DND-41 (cell line): ENCODE measurements at regions not wholly inside any gene's neighbourhood (a gene's known extent, or its start where the extent isn't known, plus 50 kb on each side); places are given as distances from the start of the nearest gene placed in this dataset.

Source experiments
- EZH2 ChIP-seq: IDR thresholded peaks from 3 replicates; pipeline ENCODE4 v1.6.1; 2012; ENCODE audit warnings: borderline replicate concordance, low read depth, mild to moderate bottlenecking, moderate library complexity, low read length, inconsistent platforms; ENCODE audit not compliant: severe bottlenecking
- TF ChIP-seq, protein P1 (sequence below): IDR thresholded peaks from 2 replicates; pipeline ENCODE4 v1.5.1; 2012; ENCODE audit warnings: borderline replicate concordance, low read length, moderate library complexity, mild to moderate bottlenecking; ENCODE audit not compliant: poor library complexity, severe bottlenecking; ENCODE audit errors: extremely low read depth

DNA sequence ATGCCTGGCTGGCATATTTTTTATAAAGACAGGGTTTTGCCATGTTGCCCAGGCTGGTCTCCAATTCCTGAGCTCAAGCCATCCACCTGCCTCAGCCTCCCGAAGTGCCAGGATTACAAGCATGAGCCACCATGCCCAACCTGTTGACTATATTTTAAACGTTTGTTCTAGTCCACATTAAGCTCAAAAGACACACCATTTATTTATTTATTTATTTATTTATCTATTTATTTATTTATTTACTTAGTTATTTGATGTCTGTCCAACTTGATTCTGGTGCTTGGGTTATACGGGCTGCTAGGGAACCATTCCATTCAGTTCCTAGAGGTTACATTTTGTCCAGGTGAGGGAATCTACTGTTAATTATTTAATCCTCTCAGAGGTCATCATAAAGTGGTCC is 98.1 kb upstream of the ADGRL4 start:
- TF ChIP-seq, protein P1, sequence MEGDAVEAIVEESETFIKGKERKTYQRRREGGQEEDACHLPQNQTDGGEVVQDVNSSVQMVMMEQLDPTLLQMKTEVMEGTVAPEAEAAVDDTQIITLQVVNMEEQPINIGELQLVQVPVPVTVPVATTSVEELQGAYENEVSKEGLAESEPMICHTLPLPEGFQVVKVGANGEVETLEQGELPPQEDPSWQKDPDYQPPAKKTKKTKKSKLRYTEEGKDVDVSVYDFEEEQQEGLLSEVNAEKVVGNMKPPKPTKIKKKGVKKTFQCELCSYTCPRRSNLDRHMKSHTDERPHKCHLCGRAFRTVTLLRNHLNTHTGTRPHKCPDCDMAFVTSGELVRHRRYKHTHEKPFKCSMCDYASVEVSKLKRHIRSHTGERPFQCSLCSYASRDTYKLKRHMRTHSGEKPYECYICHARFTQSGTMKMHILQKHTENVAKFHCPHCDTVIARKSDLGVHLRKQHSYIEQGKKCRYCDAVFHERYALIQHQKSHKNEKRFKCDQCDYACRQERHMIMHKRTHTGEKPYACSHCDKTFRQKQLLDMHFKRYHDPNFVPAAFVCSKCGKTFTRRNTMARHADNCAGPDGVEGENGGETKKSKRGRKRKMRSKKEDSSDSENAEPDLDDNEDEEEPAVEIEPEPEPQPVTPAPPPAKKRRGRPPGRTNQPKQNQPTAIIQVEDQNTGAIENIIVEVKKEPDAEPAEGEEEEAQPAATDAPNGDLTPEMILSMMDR: no peak
- no peak for TF ChIP-seq EZH2
